Endothelial cell of umbilical vein (primary cell): ENCODE measurements at regions not wholly inside any gene's neighbourhood (a gene's known extent, or its start where the extent isn't known, plus 50 kb on each side); places are given as distances from the start of the nearest gene placed in this dataset.

Experiments
- BruUV-seq: library from RNA; stranded (reverse); fragments of 400-500 nt; replicated peaks from 2 replicates; lab custom pipeline; 2021; lab: Mats Ljungman, UMichigan
- CTCF ChIA-PET: fragments of 300-600, 350-600 bp; sonication (Branson Sonifier 250); formaldehyde crosslinking; loops from one replicate; lab custom pipeline; 2021; ENCODE audit warnings: antibody characterized with exemption, inconsistent platforms; lab: Charles Lee
- POLR2A ChIA-PET: fragments of 300-600, 350-600 bp; sonication (Branson Sonifier 250); formaldehyde crosslinking; loops from one replicate; lab custom pipeline; 2021; ENCODE audit warnings: antibody characterized with exemption, inconsistent platforms; lab: Charles Lee
- DNase-seq: peaks from one replicate; pipeline ENCODE4 v3.0.0-alpha.2; 2011; ENCODE audit warnings: low read depth, low spot score
- FAIRE-seq: peaks from 2 replicates; lab custom pipeline; 2011; peaks lifted over from hg19 to GRCh38; lab: Jason Lieb, UNC
- H2AFZ ChIP-seq: 2 replicates; pipeline ENCODE4 v1.6.0; 2012; ENCODE audit warnings: low read depth, low read length, control low read depth, inconsistent platforms
- H3K27ac ChIP-seq: 2 replicates; pipeline ENCODE4 v1.5.1; 2011; ENCODE audit warnings: low read depth, mild to moderate bottlenecking, control low read depth, low read length, moderate library complexity; ENCODE audit not compliant: insufficient read depth
- H3K27me3 ChIP-seq, 2 experiments: 2 replicates each; pipeline versions ENCODE4 v1.6.0 to v1.6.1; 2011; ENCODE audit warnings: low read length in 2 of 2, mixed read lengths in 1 of 2; ENCODE audit not compliant: control insufficient read depth in 2 of 2, insufficient read depth in 2 of 2
- H3K36me3 ChIP-seq, 2 experiments: 2 replicates in 1 of 2; 3 replicates in 1 of 2; pipeline ENCODE4 v1.5.1; 2011; ENCODE audit warnings: low read length in 2 of 2, mild to moderate bottlenecking in 1 of 2, moderate library complexity in 1 of 2; ENCODE audit not compliant: control insufficient read depth in 2 of 2, insufficient read depth in 2 of 2; ENCODE audit errors: extremely low read depth in 1 of 2
- H3K4me1 ChIP-seq: 3 replicates; pipeline ENCODE4 v1.5.1; 2011; ENCODE audit warnings: mild to moderate bottlenecking, low read length; ENCODE audit not compliant: control insufficient read depth, insufficient read depth; ENCODE audit errors: extremely low read depth
- H3K4me2 ChIP-seq: 2 replicates; pipeline ENCODE4 v1.6.1; 2011; ENCODE audit warnings: low read length, control low read depth, mixed read lengths; ENCODE audit not compliant: insufficient read depth
- H3K4me3 ChIP-seq, 3 experiments: fragments of 200-600 bp in 1 of 3; sonication (generic), shearing (Covaris generic) in 1 of 3; replicated peaks in 1 of 3; 2 replicates each; pipeline ENCODE4 v1.5.1; 2011 to 2016; ENCODE audit warnings: control low read depth in 3 of 3, low read length in 3 of 3, mild to moderate bottlenecking in 2 of 3, inconsistent platforms in 1 of 3, low read depth in 1 of 3, moderate library complexity in 1 of 3; ENCODE audit not compliant: insufficient read depth in 1 of 3
- H3K79me2 ChIP-seq: 2 replicates; pipeline ENCODE4 v1.6.0; 2012; ENCODE audit warnings: low read length, inconsistent platforms; ENCODE audit not compliant: control insufficient read depth, insufficient read depth
- H3K9ac ChIP-seq: replicated peaks from 2 replicates; pipeline ENCODE3; 2011; ENCODE audit warnings: low read length, control low read depth; ENCODE audit not compliant: insufficient read depth; ENCODE audit errors: extremely low read depth
- H3K9me1 ChIP-seq: replicated peaks from 3 replicates; pipeline ENCODE4 v1.6.0; 2011; ENCODE audit warnings: mild to moderate bottlenecking, low read length; ENCODE audit not compliant: control insufficient read depth, insufficient read depth; ENCODE audit errors: extremely low read depth
- H3K9me3 ChIP-seq: replicated peaks from 2 replicates; pipeline ENCODE4 v1.5.1; 2012; ENCODE audit warnings: low read length, inconsistent platforms; ENCODE audit not compliant: control insufficient read depth, insufficient read depth
- H4K20me1 ChIP-seq: replicated peaks from 2 replicates; pipeline ENCODE3; 2011; ENCODE audit warnings: mild to moderate bottlenecking, low read length; ENCODE audit not compliant: control insufficient read depth, insufficient read depth; ENCODE audit errors: extremely low read depth
- EZH2 ChIP-seq: IDR thresholded peaks from 2 replicates; pipeline ENCODE4 v1.6.1; 2012; ENCODE audit warnings: borderline replicate concordance, low read depth, mild to moderate bottlenecking, moderate library complexity, low read length, inconsistent platforms; ENCODE audit not compliant: severe bottlenecking
- FOS ChIP-seq: IDR thresholded peaks from 2 replicates; pipeline ENCODE4 v1.6.1; 2011; ENCODE audit warnings: mild to moderate bottlenecking, low read length, moderate library complexity, borderline replicate concordance; ENCODE audit not compliant: insufficient read depth
- GATA2 ChIP-seq: IDR thresholded peaks from 2 replicates; pipeline ENCODE4 v1.7.0; 2011; ENCODE audit warnings: low read depth, mild to moderate bottlenecking, moderate library complexity, mixed read lengths, low read length; ENCODE audit not compliant: insufficient read length, insufficient read depth
- JUN ChIP-seq: IDR thresholded peaks from 2 replicates; pipeline ENCODE4 v1.6.1; 2011; ENCODE audit warnings: borderline replicate concordance, low read depth; ENCODE audit not compliant: insufficient read length, insufficient read depth
- MYC ChIP-seq: IDR thresholded peaks from one replicate; pipeline ENCODE4 v1.6.1; 2011; ENCODE audit warnings: mild to moderate bottlenecking, low read depth, low read length
- POLR2A ChIP-seq: IDR thresholded peaks from 2 replicates; pipeline ENCODE4 v1.6.1; 2012; ENCODE audit warnings: low read depth, mild to moderate bottlenecking, control low read depth, low read length
- POLR2AphosphoS5 ChIP-seq: IDR thresholded peaks from 2 replicates; pipeline ENCODE4 v1.6.1; 2012; ENCODE audit warnings: low read depth, mild to moderate bottlenecking, control low read depth, low read length, moderate library complexity; ENCODE audit not compliant: insufficient read depth
- dilution Hi-C: fragments of 300-500 bp; cut with MboI; formaldehyde crosslinking; loops from one replicate; pipeline ENCODE4 v1.15.0; 2019; ENCODE audit warnings: low sequenced_read_pairs; ENCODE audit not compliant: extremely low pct_ligation_motif_present
- intact Hi-C: fragments of 100-400 bp; cut with micrococcal nuclease; formaldehyde crosslinking; loops from one replicate; pipeline ENCODE4 v1.10.0; 2022
- TF ChIP-seq, protein P1 (sequence below), 2 donors: IDR thresholded peaks; 1 replicate in 1 of 2; 2 replicates in 1 of 2; pipeline ENCODE4 v1.5.1; 2011; ENCODE audit warnings: low read length in 2 of 2, mild to moderate bottlenecking in 2 of 2, moderate library complexity in 2 of 2, control low read depth in 1 of 2, inconsistent platforms in 1 of 2, low read depth in 1 of 2; ENCODE audit not compliant: insufficient read depth in 1 of 2; ENCODE audit errors: extremely low read depth in 1 of 2
- TF ChIP-seq, protein P2 (sequence below): IDR thresholded peaks from 2 replicates; pipeline ENCODE4 v1.6.1; 2011; ENCODE audit not compliant: insufficient read depth, insufficient read length

DNA sequence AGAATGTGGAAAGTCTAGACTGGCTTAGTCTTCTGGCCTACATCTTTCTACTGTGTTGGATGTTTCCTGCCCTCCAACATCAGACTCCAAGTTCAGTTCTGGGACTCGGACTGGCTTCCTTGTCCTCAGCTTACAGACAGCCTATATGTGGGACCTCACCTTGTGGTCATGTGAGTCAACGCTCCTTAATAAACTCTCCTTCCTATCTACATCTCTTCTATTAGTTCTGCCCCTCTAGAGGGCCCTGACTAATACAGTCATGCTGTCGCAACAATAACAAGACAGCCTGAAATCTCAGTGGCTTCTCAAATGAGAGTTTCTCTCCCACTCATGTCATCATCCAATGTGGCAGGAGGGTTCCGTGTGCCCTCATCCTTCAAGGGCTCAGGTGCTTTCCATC, 347.8 kb downstream of the MZT1 start:
- Histone ChIP-seq H3K9ac (no peak overlapping the region), H3K4me1 (no peaks in the 10 kb centered on the region), H3K79me2 (no peaks in the 10 kb centered on the region), H3K27me3 (no peaks in the 10 kb centered on the region), H2AFZ (no peak overlapping the region), H3K4me3 (no peak overlapping the region), H3K9me1 (no peaks in the 10 kb centered on the region), H3K36me3 (no peaks in the 10 kb centered on the region), H4K20me1 (no peaks in the 10 kb centered on the region), H3K4me2 (no peak overlapping the region), H3K9me3 (no peaks in the 10 kb centered on the region), H3K27ac (no peak overlapping the region)
- BruUV-seq = no TSS peak
- TF ChIP-seq, protein P1, sequence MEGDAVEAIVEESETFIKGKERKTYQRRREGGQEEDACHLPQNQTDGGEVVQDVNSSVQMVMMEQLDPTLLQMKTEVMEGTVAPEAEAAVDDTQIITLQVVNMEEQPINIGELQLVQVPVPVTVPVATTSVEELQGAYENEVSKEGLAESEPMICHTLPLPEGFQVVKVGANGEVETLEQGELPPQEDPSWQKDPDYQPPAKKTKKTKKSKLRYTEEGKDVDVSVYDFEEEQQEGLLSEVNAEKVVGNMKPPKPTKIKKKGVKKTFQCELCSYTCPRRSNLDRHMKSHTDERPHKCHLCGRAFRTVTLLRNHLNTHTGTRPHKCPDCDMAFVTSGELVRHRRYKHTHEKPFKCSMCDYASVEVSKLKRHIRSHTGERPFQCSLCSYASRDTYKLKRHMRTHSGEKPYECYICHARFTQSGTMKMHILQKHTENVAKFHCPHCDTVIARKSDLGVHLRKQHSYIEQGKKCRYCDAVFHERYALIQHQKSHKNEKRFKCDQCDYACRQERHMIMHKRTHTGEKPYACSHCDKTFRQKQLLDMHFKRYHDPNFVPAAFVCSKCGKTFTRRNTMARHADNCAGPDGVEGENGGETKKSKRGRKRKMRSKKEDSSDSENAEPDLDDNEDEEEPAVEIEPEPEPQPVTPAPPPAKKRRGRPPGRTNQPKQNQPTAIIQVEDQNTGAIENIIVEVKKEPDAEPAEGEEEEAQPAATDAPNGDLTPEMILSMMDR (IDR thresholded peaks at IDR 0.05; ENCODE audit: extremely low read depth in 1 of 2, insufficient read depth in 1 of 2, low read depth in 1 of 2, low read length in 2 of 2) = no peak
- TF ChIP-seq FOS (no peak), POLR2A (no peak), MYC (no peak), POLR2AphosphoS5 (no peak), GATA2 (no peak), JUN (no peak), EZH2 (no peak)
- TF ChIP-seq, protein P2, sequence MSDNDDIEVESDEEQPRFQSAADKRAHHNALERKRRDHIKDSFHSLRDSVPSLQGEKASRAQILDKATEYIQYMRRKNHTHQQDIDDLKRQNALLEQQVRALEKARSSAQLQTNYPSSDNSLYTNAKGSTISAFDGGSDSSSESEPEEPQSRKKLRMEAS = no peak
- POLR2A ChIA-PET = no interaction called here
- DNase-seq (no peak), FAIRE-seq (no peak)
- CTCF ChIA-PET = no interaction called here
- intact Hi-C loops = no loop called here
- dilution Hi-C loops = no loop called here
